Type B pancreatic cell (in vitro differentiated cells): ENCODE measurements at regions not wholly inside any gene's neighbourhood (a gene's known extent, or its start where the extent isn't known, plus 50 kb on each side); places are given as distances from the start of the nearest gene placed in this dataset.

Experiments
- DNase-seq: peaks from one replicate; pipeline ENCODE4 v3.0.0; 2021; ENCODE audit warnings: mixed read lengths; ENCODE audit not compliant: unreplicated experiment; ENCODE audit errors: extremely low spot score
- H3K27ac Mint-ChIP-seq: 2 replicates; pipeline ENCODE4 v1.8.0; 2021; ENCODE audit warnings: mild to moderate bottlenecking, mixed read lengths
- H3K27me3 Mint-ChIP-seq: 2 replicates; pipeline ENCODE4 v1.8.0; 2021; ENCODE audit warnings: mixed read lengths
- H3K36me3 Mint-ChIP-seq: 2 replicates; pipeline ENCODE4 v1.8.0; 2021; ENCODE audit warnings: mixed read lengths
- H3K4me1 Mint-ChIP-seq: one replicate; pipeline ENCODE4 v1.8.0; 2021; ENCODE audit warnings: mixed read lengths; ENCODE audit not compliant: unreplicated experiment
- H3K4me3 Mint-ChIP-seq: 2 replicates; pipeline ENCODE4 v1.8.0; 2021; ENCODE audit warnings: mild to moderate bottlenecking, mixed read lengths
- H3K9me3 Mint-ChIP-seq: 2 replicates; pipeline ENCODE4 v1.8.0; 2021; ENCODE audit warnings: mixed read lengths
- CTCF ChIP-seq: fragments of 200-600 bp; sonication (generic); conservative IDR thresholded peaks from 2 replicates; pipeline ENCODE4 v1.5.0; 2021; ENCODE audit warnings: antibody characterized with exemption, mild to moderate bottlenecking

- DNase-seq: no peak
- Mint-ChIP-seq H3K27me3 (no peaks in the 10 kb centered on the region), H3K27ac (no peak overlapping the region), H3K36me3 (no peaks in the 10 kb centered on the region), H3K4me3 (no peak overlapping the region), H3K4me1 (no peaks in the 10 kb centered on the region), H3K9me3 (no peaks in the 10 kb centered on the region)
- no peak for TF ChIP-seq CTCF
Measured at GRCh38 chr16:35753559-35754390, 2294.4 kb downstream of the TP53TG3F start.

- Mint-ChIP-seq H3K27ac (no peak overlapping the region), H3K4me1 (no peaks in the 10 kb centered on the region), H3K27me3 (no peaks in the 10 kb centered on the region), H3K9me3 (no peaks in the 10 kb centered on the region), H3K36me3 (no peaks in the 10 kb centered on the region), H3K4me3 (no peak overlapping the region)
- no peak for TF ChIP-seq CTCF
- DNase-seq: no peak
Measured at GRCh38 chr16:35754391-35755369, 2295.3 kb downstream of the TP53TG3F start.

GRCh38 chr16:35788381-35788780 lies 2329.0 kb downstream of the TP53TG3F start:
- no peaks in the 10 kb centered on the region for H3K9me3 Mint-ChIP-seq
- H3K36me3 Mint-ChIP-seq: no peaks in the 10 kb centered on the region
- no peak overlapping the region for H3K4me3 Mint-ChIP-seq
- no peak overlapping the region for H3K27ac Mint-ChIP-seq
- no peak for DNase-seq
- no peaks in the 10 kb centered on the region for H3K4me1 Mint-ChIP-seq
- no peaks in the 10 kb centered on the region for H3K27me3 Mint-ChIP-seq
- no peak for TF ChIP-seq CTCF

GRCh38 chr16:35792516-35793285 lies 2333.3 kb downstream of the TP53TG3F start:
- Mint-ChIP-seq H3K36me3 (no peaks in the 10 kb centered on the region), H3K4me1 (no peaks in the 10 kb centered on the region), H3K4me3 (no peak overlapping the region), H3K9me3 (peaks cover 4% of the 10 kb centered on the region), H3K27ac (no peak overlapping the region), H3K27me3 (no peaks in the 10 kb centered on the region)
- no peak for TF ChIP-seq CTCF
- no peak for DNase-seq

- peaks cover 4% of the 10 kb centered on the region for H3K9me3 Mint-ChIP-seq
- no peaks in the 10 kb centered on the region for H3K36me3 Mint-ChIP-seq
- H3K4me1 Mint-ChIP-seq: no peaks in the 10 kb centered on the region
- no peak overlapping the region for H3K4me3 Mint-ChIP-seq
- TF ChIP-seq CTCF: no peak
- DNase-seq: no peak
- no peak overlapping the region for H3K27ac Mint-ChIP-seq
- H3K27me3 Mint-ChIP-seq: no peaks in the 10 kb centered on the region
Measured at GRCh38 chr16:35793601-35794000, 2334.2 kb downstream of the TP53TG3F start.
